ENCODE measurements at regions not wholly inside any gene's neighbourhood (a gene's known extent, or its start where the extent isn't known, plus 50 kb on each side); places are given as distances from the start of the nearest gene placed in this dataset.

GRCh38 chr9:26742828-26743476 lies 149.7 kb downstream of the CAAP1 start:
- DNase-seq (ENCODE audit: low read depth) = no peak

GRCh38 chr9:26735160-26735559 lies 157.4 kb downstream of the CAAP1 start:
- no peak for DNase-seq (ENCODE audit: low read depth)

- DNase-seq (ENCODE audit: low read depth) = no peak
Measured at GRCh38 chr9:26729187-26729586, 163.4 kb downstream of the CAAP1 start.

- DNase-seq (ENCODE audit: low read depth) = no peak
Measured at GRCh38 chr9:26727471-26727870, 165.1 kb downstream of the CAAP1 start.

GRCh38 chr9:26725573-26725972 lies 167.0 kb downstream of the CAAP1 start:
- no peak for DNase-seq (ENCODE audit: low read depth)

- DNase-seq (ENCODE audit: low read depth) = no peak
Measured at GRCh38 chr9:26723486-26723885, 169.1 kb downstream of the CAAP1 start.

GRCh38 chr9:26722755-26723154 lies 169.8 kb downstream of the CAAP1 start:
- no peak for DNase-seq (ENCODE audit: low read depth)

GRCh38 chr9:26710008-26710407 lies 182.6 kb downstream of the CAAP1 start:
- DNase-seq (ENCODE audit: low read depth) = no peak

- no peak for DNase-seq (ENCODE audit: low read depth)
Measured at GRCh38 chr9:26706223-26706622, 186.4 kb downstream of the CAAP1 start.

- DNase-seq (ENCODE audit: low read depth) = no peak
Measured at GRCh38 chr9:26695298-26695622, 197.3 kb downstream of the CAAP1 start.

GRCh38 chr9:26694381-26695297 lies 198.0 kb downstream of the CAAP1 start:
- DNase-seq (ENCODE audit: low read depth) = no peak

GRCh38 chr9:26689041-26689440 lies 203.6 kb downstream of the CAAP1 start:
- no peak for DNase-seq (ENCODE audit: low read depth)

GRCh38 chr9:26687421-26687820 lies 205.2 kb downstream of the CAAP1 start:
- no peak for DNase-seq (ENCODE audit: low read depth)

- no peak for DNase-seq (ENCODE audit: low read depth)
Measured at GRCh38 chr9:26685818-26686217, 206.8 kb downstream of the CAAP1 start.

- no peak for DNase-seq (ENCODE audit: low read depth)
Measured at GRCh38 chr9:26684029-26684428, 208.6 kb downstream of the CAAP1 start.

GRCh38 chr9:26682796-26683496 lies 209.7 kb downstream of the CAAP1 start:
- DNase-seq (ENCODE audit: low read depth) = no peak

- no peak for DNase-seq (ENCODE audit: low read depth)
Measured at GRCh38 chr9:26682041-26682440, 210.6 kb downstream of the CAAP1 start.

- no peak for DNase-seq (ENCODE audit: low read depth)
Measured at GRCh38 chr9:26677965-26678706, 214.5 kb downstream of the CAAP1 start.

- no peak for DNase-seq (ENCODE audit: low read depth)
Measured at GRCh38 chr9:26675035-26675434, 217.6 kb downstream of the CAAP1 start.

- DNase-seq (ENCODE audit: low read depth) = no peak
Measured at GRCh38 chr9:26673261-26673660, 219.3 kb downstream of the CAAP1 start.

- DNase-seq (ENCODE audit: low read depth) = no peak
Measured at GRCh38 chr9:26669701-26670670, 222.6 kb downstream of the CAAP1 start.
